IMR-90 (cell line): ENCODE measurements at regions not wholly inside any gene's neighbourhood (a gene's known extent, or its start where the extent isn't known, plus 50 kb on each side); places are given as distances from the start of the nearest gene placed in this dataset.

Experiments used
- CEBPB ChIP-seq: IDR thresholded peaks from 2 replicates; pipeline ENCODE4 v1.6.1; 2012; ENCODE audit warnings: low read depth, low read length, improper control_type of control experiment
- CTCF ChIP-seq: conservative IDR thresholded peaks from 2 replicates; pipeline ENCODE4 v1.5.1; 2012; ENCODE audit warnings: mild to moderate bottlenecking, low read depth, low read length, improper control_type of control experiment
- FOS ChIP-seq: fragments of 150-350 bp; IDR thresholded peaks from 2 replicates; pipeline ENCODE4 v1.6.1; 2016; ENCODE audit warnings: low read depth, low read length
- MAZ ChIP-seq: IDR thresholded peaks from 2 replicates; pipeline ENCODE4 v1.6.1; 2012; ENCODE audit warnings: low read depth, mild to moderate bottlenecking, low read length, improper control_type of control experiment, moderate library complexity, borderline replicate concordance

GRCh38 chr7:85928500-85928899, 715.2 kb upstream of the GRM3 start:
- TF ChIP-seq FOS (no peak), CTCF (no peak), CEBPB (no peak), MAZ (no peak)
